Lower leg skin (tissue), 4 donors: ENCODE measurements at regions not wholly inside any gene's neighbourhood (a gene's known extent, or its start where the extent isn't known, plus 50 kb on each side); places are given as distances from the start of the nearest gene placed in this dataset.
"Not testable (repeated sequence)": the region's sequence is repeated elsewhere in the genome, so short reads cannot be mapped to it uniquely, and the experiment has no call there.

Experiments
- DNase-seq, 2 donors: peaks; one replicate each; pipeline ENCODE4 v3.0.0-alpha.2; 2019; ENCODE audit warnings: low spot score in 2 of 2
- H3K4me3 ChIP-seq: fragments of 200-600 bp; sonication (generic); 2 replicates; pipeline ENCODE4 v1.5.1; 2017; ENCODE audit warnings: mild to moderate bottlenecking, low read depth; ENCODE audit not compliant: poor library complexity, severe bottlenecking
- POLR2A ChIP-seq, 2 donors: fragments of 450-650 bp; IDR thresholded peaks; one replicate each; pipeline ENCODE4 v1.6.1; 2016 to 2017; ENCODE audit warnings: antibody characterized with exemption in 2 of 2, mild to moderate bottlenecking in 1 of 2, moderate library complexity in 1 of 2
- WGBS, 2 donors: methylation state at CpG; one replicate each; pipeline ENCODE4 v1.1.5; 2018; 5-methylcytosine and 5-hydroxymethylcytosine counted together
- intact Hi-C: fragments of 100-400 bp; cut with DNase I; formaldehyde crosslinking; loops from one replicate; pipeline ENCODE4 v1.15.0; 2023; ENCODE audit warnings: low total_unique reads
- TF ChIP-seq, protein P1 (sequence below), 3 donors: fragments of 450-650 bp; IDR thresholded peaks; one replicate each; pipeline ENCODE4 v1.5.1; 2016; ENCODE audit warnings: antibody characterized with exemption in 3 of 3, mild to moderate bottlenecking in 3 of 3, moderate library complexity in 2 of 3

DNA sequence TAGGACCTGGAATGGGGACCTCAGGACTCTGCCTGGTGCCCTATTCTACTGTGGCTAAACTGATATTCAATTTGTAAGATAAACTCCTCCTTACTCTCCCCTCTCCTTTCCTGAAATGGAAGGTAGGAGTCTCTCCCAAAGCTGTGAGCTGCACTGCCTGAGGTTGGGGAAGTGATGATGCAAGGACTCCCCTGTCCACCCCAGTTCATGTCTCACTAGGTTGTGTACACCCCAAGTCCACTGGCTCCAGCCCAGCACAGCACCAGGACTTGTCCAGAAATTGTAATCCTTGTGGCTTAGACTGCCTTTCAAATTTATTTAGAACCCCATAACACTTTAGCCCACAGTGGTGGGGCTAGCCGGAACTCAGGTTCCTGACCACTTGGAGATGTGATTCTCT lies 247.2 kb upstream of the CTBP2 start:
- no peak overlapping the region for H3K4me3 ChIP-seq
- 90 to 91% methylated on average over 1 of the region's 1 CpG for WGBS, 2 donors
- DNase-seq, result peak in 1 of 2 donors; percentile 65
- TF ChIP-seq POLR2A (IDR thresholded peaks at IDR 0.05), result no peak
- TF ChIP-seq, protein P1, sequence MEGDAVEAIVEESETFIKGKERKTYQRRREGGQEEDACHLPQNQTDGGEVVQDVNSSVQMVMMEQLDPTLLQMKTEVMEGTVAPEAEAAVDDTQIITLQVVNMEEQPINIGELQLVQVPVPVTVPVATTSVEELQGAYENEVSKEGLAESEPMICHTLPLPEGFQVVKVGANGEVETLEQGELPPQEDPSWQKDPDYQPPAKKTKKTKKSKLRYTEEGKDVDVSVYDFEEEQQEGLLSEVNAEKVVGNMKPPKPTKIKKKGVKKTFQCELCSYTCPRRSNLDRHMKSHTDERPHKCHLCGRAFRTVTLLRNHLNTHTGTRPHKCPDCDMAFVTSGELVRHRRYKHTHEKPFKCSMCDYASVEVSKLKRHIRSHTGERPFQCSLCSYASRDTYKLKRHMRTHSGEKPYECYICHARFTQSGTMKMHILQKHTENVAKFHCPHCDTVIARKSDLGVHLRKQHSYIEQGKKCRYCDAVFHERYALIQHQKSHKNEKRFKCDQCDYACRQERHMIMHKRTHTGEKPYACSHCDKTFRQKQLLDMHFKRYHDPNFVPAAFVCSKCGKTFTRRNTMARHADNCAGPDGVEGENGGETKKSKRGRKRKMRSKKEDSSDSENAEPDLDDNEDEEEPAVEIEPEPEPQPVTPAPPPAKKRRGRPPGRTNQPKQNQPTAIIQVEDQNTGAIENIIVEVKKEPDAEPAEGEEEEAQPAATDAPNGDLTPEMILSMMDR (IDR thresholded peaks at IDR 0.05), result no peak
- intact Hi-C loops, result no loop called here

- WGBS, 2 donors, result 38 to 73% methylated on average over 3 of the region's 3 CpGs
- DNase-seq, result peak in 1 of 2 donors; percentile 21
- no peak overlapping the region for H3K4me3 ChIP-seq
- intact Hi-C loops, result no loop called here
- TF ChIP-seq, protein P1 (IDR thresholded peaks at IDR 0.05), result no peak
- TF ChIP-seq POLR2A (IDR thresholded peaks at IDR 0.05), result no peak
Measured at GRCh38 chr10:125407000-125407502, 246.7 kb upstream of the CTBP2 start.

DNA sequence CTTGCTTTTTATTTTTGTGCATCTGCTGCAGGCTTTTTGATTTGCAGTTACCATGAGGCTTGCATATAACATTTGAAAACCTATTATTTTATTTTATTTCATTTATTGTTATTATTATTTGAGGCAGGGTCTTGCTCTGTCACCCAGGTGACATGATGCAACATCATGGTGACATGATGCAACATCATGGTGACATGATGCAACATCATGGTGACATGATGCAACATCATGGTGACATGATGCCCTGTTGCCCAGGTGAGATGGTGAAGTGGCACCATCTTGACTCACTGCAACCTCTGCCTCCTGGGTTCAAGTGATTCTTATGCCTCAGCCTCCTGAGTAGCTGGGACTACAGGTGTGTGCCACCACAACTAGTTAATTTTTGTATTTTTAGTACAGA lies 244.5 kb upstream of the CTBP2 start:
- H3K4me3 ChIP-seq, DNase-seq, intact Hi-C loops: not testable (repeated sequence)

DNA sequence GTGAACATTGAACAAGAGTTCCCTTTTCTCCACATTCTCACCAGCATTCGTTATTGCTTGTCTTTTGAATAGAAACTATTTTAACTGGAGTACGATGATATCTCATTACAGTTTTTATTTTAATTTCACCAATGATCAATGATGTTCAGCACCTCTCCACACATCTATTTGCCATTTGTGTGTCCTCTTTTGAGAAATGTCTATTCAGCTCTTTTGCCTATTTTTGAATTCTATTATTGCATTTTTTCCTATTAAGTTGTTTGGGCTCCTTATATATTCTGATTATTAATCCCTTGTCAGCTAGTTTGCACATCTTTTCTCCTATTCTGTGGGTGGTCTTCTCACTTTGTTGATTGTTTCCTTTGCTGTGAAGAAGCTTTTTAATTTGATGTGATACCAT lies 241.1 kb upstream of the CTBP2 start:
- 82 to 96% methylated on average over 2 of the region's 2 CpGs for WGBS, 2 donors
- DNase-seq, result no peak
- TF ChIP-seq POLR2A (IDR thresholded peaks at IDR 0.05), result no peak
- TF ChIP-seq, protein P1 (IDR thresholded peaks at IDR 0.05), result no peak
- H3K4me3 ChIP-seq, result no peak overlapping the region
- intact Hi-C loops, result no loop called here

GRCh38 chr10:125399289-125399688 lies 238.9 kb upstream of the CTBP2 start:
- intact Hi-C loops, result no loop called here
- DNase-seq, result no peak
- WGBS, 2 donors, result 58 to 59% methylated on average over 3 of the region's 3 CpGs
- H3K4me3 ChIP-seq, result no peak overlapping the region
- TF ChIP-seq, protein P1 (IDR thresholded peaks at IDR 0.05), result no peak
- TF ChIP-seq POLR2A (IDR thresholded peaks at IDR 0.05), result no peak

GRCh38 chr10:125398270-125398669 lies 237.9 kb upstream of the CTBP2 start:
- no peak for DNase-seq
- 73 to 76% methylated on average over 3 of the region's 3 CpGs for WGBS, 2 donors
- H3K4me3 ChIP-seq, result no peak overlapping the region
- TF ChIP-seq, protein P1 (IDR thresholded peaks at IDR 0.05), result no peak
- TF ChIP-seq POLR2A (IDR thresholded peaks at IDR 0.05), result no peak
- intact Hi-C loops, result no loop called here
